NCI-H2107 (cell line): ENCODE measurements at regions not wholly inside any gene's neighbourhood (a gene's known extent, or its start where the extent isn't known, plus 50 kb on each side); places are given as distances from the start of the nearest gene placed in this dataset.
"Not testable (repeated sequence)": the region's sequence is repeated elsewhere in the genome, so short reads cannot be mapped to it uniquely, and the experiment has no call there.

Experiments
- DNase-seq: peaks from one replicate; lab custom pipeline; 2025; lab: John Stamatoyannopoulos, UW

DNA sequence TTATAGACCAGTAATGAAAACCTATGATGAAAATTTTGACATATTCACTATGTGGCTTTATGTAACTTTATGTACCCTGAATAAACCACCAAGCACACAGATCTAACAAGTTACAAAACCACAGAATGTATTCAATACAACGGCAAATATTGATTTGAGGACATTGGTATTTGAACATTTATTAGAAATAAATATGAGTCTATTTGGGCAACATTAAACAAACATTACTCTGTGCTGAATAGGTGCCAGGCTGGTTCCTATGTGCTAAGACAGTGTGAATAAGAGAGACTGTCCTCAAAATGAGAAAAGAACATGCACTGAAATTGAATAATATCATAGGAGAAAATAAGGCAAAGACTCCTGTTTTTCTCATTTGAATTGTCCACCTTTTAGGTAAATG, 1341.2 kb downstream of the PLA2G4A start:
- no peak for DNase-seq

DNA sequence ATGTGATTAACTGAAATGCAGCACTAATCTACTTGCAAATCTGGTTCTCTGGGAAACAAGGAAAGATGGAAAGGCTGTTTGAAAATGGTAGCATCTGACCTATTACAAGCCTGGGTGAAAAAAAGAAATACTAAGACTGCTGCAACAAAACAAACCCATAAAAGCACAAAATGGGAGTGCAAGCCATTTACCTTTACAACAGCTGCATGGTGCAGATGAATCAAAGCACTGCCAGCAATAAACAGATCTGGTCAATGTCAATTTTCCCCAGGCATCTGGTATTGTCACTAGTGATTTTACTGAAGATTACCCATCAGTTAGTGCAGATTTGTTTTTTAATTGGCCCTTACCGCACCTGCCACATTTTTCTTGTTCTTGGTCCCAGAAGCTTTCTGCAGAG, 1341.7 kb downstream of the PLA2G4A start:
- no peak for DNase-seq

GRCh38 chr1:188170935-188171334, 1342.2 kb downstream of the PLA2G4A start:
- DNase-seq, result no peak

- not testable (repeated sequence) for DNase-seq
These were observed 1353.3 kb downstream of the PLA2G4A start for GRCh38 chr1:188182063-188182462.

DNA sequence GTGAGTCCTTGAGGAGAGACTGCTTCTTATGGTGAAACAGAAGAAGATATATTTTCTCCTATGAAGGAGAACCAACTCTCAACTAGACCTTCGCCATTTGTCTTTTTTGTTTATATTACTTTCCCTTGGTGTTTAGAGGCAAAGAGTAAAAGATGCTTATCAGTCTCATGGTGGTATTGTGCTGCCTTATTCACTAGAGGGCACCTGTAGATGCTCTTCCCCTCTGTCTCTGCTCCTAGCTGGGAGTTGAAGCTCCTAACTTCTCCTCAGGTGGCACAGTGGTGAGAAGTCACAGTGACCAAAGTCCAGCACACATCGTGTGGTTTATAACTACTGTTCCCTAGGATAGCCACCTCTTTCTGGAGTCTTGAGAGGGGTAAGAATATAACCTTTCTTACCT, 1359.6 kb downstream of the PLA2G4A start:
- DNase-seq, result no peak

- no peak for DNase-seq
These were observed 1366.2 kb downstream of the PLA2G4A start for GRCh38 chr1:188194916-188195315.

DNA sequence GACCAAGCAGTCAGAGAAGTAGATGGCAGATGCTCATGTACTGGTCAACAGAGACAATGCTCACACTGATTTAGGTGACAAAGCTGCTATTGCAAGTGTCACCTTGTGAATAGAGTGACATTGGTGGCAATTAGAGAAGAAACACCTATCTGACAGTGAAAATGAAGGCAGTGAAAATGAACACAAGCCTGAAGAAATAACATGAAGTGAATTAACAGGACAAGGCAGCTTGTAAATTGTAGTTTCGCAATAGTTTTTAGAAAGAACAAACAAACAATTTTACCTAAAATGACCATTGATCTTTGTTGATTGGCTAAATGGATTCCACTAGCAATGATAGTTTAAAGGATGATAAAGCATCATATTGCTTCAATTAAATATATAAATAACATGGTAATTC, 1389.5 kb downstream of the PLA2G4A start:
- DNase-seq, result no peak

- DNase-seq, result no peak
These were observed 1391.3 kb downstream of the PLA2G4A start for GRCh38 chr1:188220051-188220450.

DNA sequence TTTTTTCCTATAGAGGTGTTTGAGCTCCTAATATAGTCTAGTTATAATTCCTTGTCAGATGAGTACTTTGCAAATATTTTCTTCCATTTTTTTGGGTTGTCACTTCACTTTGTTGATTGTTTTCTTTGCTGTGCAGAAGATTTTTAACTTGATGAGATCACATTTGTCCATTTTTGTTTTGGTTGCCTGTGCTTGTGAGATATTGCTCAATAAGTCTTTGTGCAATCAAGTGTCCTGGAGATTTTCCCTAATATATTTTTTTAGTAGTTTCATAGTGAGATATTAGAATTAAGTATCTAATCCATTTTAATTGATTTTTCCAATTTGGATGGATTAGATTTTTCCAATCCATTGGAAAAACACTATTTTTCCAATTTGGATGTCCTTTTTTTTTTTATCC, 1395.5 kb downstream of the PLA2G4A start:
- no peak for DNase-seq

DNA sequence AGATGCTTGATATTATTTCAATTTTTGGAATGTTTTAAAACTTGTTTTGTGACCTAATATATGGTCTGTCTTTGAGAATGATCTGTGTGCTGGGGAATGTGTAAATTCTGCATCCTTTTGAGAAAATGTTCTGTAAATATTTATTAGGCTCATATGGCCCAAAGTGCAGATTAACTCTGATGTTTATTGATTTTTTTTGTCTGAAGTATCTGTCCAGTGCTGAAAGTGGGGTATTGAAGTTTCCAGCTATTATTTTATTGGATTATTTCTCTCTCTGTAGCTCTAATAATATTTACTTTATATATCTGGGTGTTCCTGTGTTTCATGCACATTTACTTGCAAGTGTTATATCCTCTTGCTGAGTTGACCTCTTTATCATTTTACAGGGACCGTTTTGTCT, 1397.2 kb downstream of the PLA2G4A start:
- no peak for DNase-seq

GRCh38 chr1:188228623-188229022, 1399.9 kb downstream of the PLA2G4A start:
- DNase-seq, result no peak

DNA sequence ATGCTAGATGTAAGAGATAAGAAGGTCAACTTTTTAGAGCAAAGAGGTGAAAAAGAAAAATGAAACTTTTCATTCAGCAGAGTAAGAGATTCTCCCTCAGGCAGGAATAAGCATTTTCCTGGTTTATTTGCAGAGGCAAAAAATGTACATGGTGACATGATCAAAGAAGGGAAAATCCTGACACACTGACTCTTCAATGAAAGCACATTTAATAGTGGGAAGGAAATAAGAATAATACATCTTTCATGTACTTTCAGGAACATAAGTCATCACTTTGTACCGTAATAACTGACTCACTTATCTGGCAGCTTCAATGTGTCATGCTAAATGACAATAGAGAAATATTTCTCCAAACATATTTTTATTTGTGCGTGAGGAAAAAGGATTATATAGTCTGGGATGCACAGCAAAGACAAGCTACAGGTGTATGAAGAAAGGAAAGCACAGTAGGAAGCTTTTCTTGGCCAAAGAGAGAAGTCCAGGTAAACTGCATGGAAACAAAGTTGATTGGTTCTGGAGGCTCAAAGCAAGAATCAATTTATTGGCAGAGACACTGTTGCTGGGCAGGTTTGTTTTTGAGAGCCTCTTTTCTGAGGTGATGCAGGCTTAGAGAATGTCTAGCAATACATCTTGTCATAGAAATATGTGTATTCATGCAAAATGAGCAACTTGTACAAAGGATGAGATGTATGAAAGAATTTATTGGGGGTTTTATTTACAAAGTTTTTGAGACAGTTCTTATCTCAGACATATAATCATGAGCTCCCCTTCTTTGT, 1409.0 kb downstream of the PLA2G4A start:
- no peak for DNase-seq

GRCh38 chr1:188240772-188241406, 1412.1 kb downstream of the PLA2G4A start:
- no peak for DNase-seq

- no peak for DNase-seq
These were observed 1412.9 kb downstream of the PLA2G4A start for GRCh38 chr1:188241629-188242028.

DNA sequence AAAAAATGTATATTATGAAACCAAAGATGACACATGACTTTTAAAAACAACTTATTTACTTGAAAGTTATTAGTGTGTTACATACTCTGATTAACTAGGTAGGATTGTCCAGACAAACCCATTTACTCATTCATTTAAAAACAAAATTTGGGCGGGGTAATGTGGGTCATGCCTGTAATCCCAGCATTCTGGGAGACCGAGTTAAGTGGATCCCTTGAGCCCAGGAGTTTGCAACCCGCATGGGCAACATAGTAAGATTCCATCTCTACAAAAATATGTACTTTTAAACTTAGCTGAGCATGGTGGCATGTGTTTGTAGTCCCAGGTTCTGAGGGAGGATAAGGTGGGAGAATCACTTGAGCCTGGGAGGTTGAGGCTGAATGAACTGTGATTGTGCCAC, 1414.7 kb downstream of the PLA2G4A start:
- DNase-seq, result no peak

- no peak for DNase-seq
These were observed 1415.9 kb downstream of the PLA2G4A start for GRCh38 chr1:188244681-188245080.

GRCh38 chr1:188247255-188247654, 1418.5 kb downstream of the PLA2G4A start:
- no peak for DNase-seq

GRCh38 chr1:188249811-188250210, 1421.1 kb downstream of the PLA2G4A start:
- DNase-seq, result no peak

DNA sequence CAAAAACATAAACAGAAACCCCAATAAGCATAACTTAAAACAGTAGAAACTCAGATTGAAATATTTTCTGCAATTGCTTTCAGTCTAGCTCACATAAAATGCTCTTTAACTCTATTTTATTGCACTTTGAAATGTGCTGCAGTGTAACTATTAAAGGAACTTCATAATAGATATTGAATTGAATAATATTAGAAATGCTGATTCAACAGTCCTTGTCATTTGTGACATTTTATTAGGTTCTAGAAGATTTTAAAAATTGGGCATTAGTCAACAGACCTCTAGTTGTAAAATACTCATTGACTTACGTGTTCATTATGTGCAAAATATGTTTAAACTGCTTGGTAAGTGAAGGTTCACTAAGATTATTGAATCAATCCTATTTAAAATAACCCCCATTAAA, 1422.3 kb downstream of the PLA2G4A start:
- DNase-seq, result no peak

- no peak for DNase-seq
These were observed 1433.1 kb downstream of the PLA2G4A start for GRCh38 chr1:188261849-188262248.

GRCh38 chr1:188269956-188270355, 1441.2 kb downstream of the PLA2G4A start:
- no peak for DNase-seq

DNA sequence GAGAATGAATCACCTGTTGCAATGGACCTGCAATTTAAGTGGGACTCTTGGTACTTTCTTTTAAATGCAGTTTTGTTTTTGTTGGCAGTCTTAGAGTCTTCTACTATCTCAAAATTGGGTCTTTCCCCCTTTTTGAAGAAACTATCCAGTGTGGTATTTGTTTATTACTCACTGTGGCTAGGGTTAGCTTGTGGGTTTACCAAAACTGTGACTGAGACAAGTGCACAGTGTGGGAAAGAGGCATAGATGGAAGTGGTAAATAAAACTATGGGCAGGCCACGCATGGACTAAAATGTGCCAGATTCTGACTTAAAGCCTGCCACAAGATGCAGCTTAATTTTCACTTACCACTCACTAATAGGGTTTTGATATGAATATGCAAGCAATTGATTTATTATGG, 1441.7 kb downstream of the PLA2G4A start:
- no peak for DNase-seq

DNA sequence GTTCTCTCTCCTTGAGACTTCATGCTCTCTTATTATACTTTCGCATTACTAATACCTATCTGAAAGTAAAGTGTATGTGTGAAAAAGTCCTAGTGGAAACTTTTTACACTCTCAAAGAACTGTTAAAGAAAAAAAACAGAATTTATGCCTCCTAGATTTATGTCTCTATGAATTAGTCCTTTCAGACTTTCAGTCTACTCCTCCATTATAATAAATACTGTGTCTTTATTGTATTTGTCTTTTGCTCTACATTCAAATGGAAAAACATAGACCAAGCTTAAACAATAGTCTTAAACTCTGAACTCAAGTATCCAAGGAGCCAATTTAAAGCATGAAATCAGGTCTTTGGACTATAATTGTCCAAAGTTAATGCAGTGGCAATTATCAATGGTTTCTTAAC, 1449.0 kb downstream of the PLA2G4A start:
- no peak for DNase-seq

DNA sequence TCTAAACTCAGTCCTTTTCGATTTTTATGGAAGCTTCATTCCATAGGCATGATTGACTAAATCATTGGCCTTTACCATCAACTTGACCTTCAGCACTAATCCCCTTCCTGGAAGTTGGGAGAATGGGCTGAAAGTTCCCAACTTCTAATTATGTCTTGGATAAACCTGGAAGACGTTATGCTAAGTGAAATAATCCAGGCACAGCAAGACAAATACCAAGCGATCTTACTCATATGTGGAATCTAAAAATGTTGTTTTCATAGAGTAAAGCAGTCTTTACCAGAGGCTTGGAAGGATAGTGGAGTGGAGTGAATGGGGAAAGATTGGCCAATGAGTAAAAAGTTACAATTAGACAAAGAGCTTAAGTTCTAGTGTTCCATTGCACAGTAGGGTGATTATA, 1453.2 kb downstream of the PLA2G4A start:
- DNase-seq, result no peak
